HEK293 (cell line): ENCODE measurements at regions not wholly inside any gene's neighbourhood (a gene's known extent, or its start where the extent isn't known, plus 50 kb on each side); places are given as distances from the start of the nearest gene placed in this dataset.

ENCODE experiments used
- CTCF ChIA-PET: fragments of 350-600 bp; formaldehyde crosslinking; extraction: SDS; loops from one replicate; lab custom pipeline; 2021; ENCODE audit warnings: antibody characterized with exemption; lab: Yijun Ruan, JAX
- POLR2A ChIA-PET: fragments of 300-600 bp; formaldehyde crosslinking; extraction: SDS; loops from one replicate; lab custom pipeline; 2020; ENCODE audit warnings: antibody characterized with exemption, inconsistent platforms; lab: Yijun Ruan, JAX
- H3K27ac ChIP-seq: fragments of 200-500 bp; sonication (Bioruptor generic); 2 replicates; pipeline ENCODE4 v1.5.1; 2014; ENCODE audit warnings: low read depth, low read length, control low read depth, inconsistent platforms; ENCODE audit errors: extremely low read depth
- H3K36me3 ChIP-seq, 2 experiments: fragments of 200-500 bp in 1 of 2; sonication (Bioruptor generic) in 1 of 2; 1 replicate in 1 of 2; 2 replicates in 1 of 2; pipeline ENCODE4 v1.5.1; 2014 to 2017; ENCODE audit warnings: inconsistent platforms in 2 of 2, low read length in 2 of 2; ENCODE audit not compliant: control insufficient read depth in 2 of 2, insufficient read depth in 1 of 2
- H3K4me1 ChIP-seq: fragments of 200-500 bp; sonication (Bioruptor generic); 2 replicates; pipeline ENCODE4 v1.5.1; 2014; ENCODE audit warnings: mild to moderate bottlenecking, low read length, inconsistent platforms; ENCODE audit not compliant: control insufficient read depth, insufficient read depth
- H3K4me3 ChIP-seq: 2 replicates; pipeline ENCODE4 v1.5.1; 2011; ENCODE audit warnings: low read depth, mild to moderate bottlenecking, control low read depth, low read length, moderate library complexity
- H3K9me3 ChIP-seq: fragments of 200-500 bp; sonication (Bioruptor generic); 2 replicates; pipeline ENCODE4 v1.5.1; 2014; ENCODE audit warnings: low read depth, low read length, inconsistent platforms; ENCODE audit not compliant: control insufficient read depth, insufficient read depth
- IKZF3 ChIP-seq: fragments of 450-650 bp; IDR thresholded peaks from 2 replicates; pipeline ENCODE4 v1.5.0; 2018; ENCODE audit warnings: missing biosample characterization, mild to moderate bottlenecking, missing genetic modification characterization, moderate library complexity
- PBX3 ChIP-seq: sonication (generic); formaldehyde crosslinking; IDR thresholded peaks from 2 replicates; pipeline ENCODE4 v1.8.1; 2022; ENCODE audit warnings: mild to moderate bottlenecking, moderate library complexity, missing genetic modification reagents
- ZBTB1 ChIP-seq: fragments of 450-650 bp; formaldehyde crosslinking; IDR thresholded peaks from 2 replicates; pipeline ENCODE4 v1.5.1; 2016; ENCODE audit warnings: missing biosample characterization, missing genetic modification characterization
- ZBTB11 ChIP-seq: fragments of 450-650 bp; formaldehyde crosslinking; conservative IDR thresholded peaks from 2 replicates; pipeline ENCODE4 v1.5.1; 2016; ENCODE audit warnings: low read depth, missing biosample characterization, missing genetic modification characterization
- ZBTB20 ChIP-seq: fragments of 450-650 bp; formaldehyde crosslinking; IDR thresholded peaks from 2 replicates; pipeline ENCODE4 v1.5.1; 2016; ENCODE audit warnings: missing biosample characterization, missing genetic modification characterization
- ZBTB26 ChIP-seq: fragments of 450-650 bp; formaldehyde crosslinking; optimal IDR thresholded peaks from 2 replicates; pipeline ENCODE3; 2016; ENCODE audit warnings: missing biosample characterization, mild to moderate bottlenecking, missing genetic modification characterization
- ZBTB8A ChIP-seq: fragments of 450-650 bp; formaldehyde crosslinking; IDR thresholded peaks from 2 replicates; pipeline ENCODE4 v1.5.1; 2016; ENCODE audit warnings: missing biosample characterization, missing genetic modification characterization
- ZNF155 ChIP-seq: fragments of 450-650 bp; formaldehyde crosslinking; IDR thresholded peaks from 2 replicates; pipeline ENCODE4 v1.5.1; 2016; ENCODE audit warnings: missing biosample characterization, missing genetic modification characterization
- ZNF174 ChIP-seq: fragments of 450-650 bp; formaldehyde crosslinking; IDR thresholded peaks from 2 replicates; pipeline ENCODE4 v1.5.0; 2017; ENCODE audit warnings: missing biosample characterization, mild to moderate bottlenecking, missing genetic modification characterization
- ZNF214 ChIP-seq: fragments of 450-650 bp; formaldehyde crosslinking; IDR thresholded peaks from 2 replicates; pipeline ENCODE4 v1.5.1; 2017; ENCODE audit warnings: missing biosample characterization, mild to moderate bottlenecking, missing genetic modification characterization, borderline replicate concordance
- ZNF24 ChIP-seq: fragments of 450-650 bp; formaldehyde crosslinking; IDR thresholded peaks from 2 replicates; pipeline ENCODE4 v1.5.1; 2016; ENCODE audit warnings: missing biosample characterization, missing genetic modification characterization
- ZNF398 ChIP-seq: fragments of 450-650 bp; formaldehyde crosslinking; IDR thresholded peaks from 2 replicates; pipeline ENCODE4 v1.5.1; 2017; ENCODE audit warnings: missing biosample characterization, missing genetic modification characterization
- ZNF423 ChIP-seq: fragments of 450-650 bp; formaldehyde crosslinking; IDR thresholded peaks from 2 replicates; pipeline ENCODE4 v1.5.1; 2016; ENCODE audit warnings: missing biosample characterization, missing genetic modification characterization
- ZNF473 ChIP-seq: fragments of 450-650 bp; formaldehyde crosslinking; IDR thresholded peaks from 2 replicates; pipeline ENCODE4 v1.5.1; 2017; ENCODE audit warnings: missing biosample characterization, missing genetic modification characterization
- ZNF518A ChIP-seq: fragments of 450-650 bp; formaldehyde crosslinking; conservative IDR thresholded peaks from 2 replicates; pipeline ENCODE4 v1.5.1; 2016; ENCODE audit warnings: low read depth, missing biosample characterization, missing genetic modification characterization
- ZNF658 ChIP-seq: fragments of 450-650 bp; formaldehyde crosslinking; IDR thresholded peaks from 2 replicates; pipeline ENCODE4; 2016; ENCODE audit warnings: missing biosample characterization, missing genetic modification characterization
- ZNF670 ChIP-seq: fragments of 450-650 bp; formaldehyde crosslinking; IDR thresholded peaks from 2 replicates; pipeline ENCODE4 v1.5.1; 2016; ENCODE audit warnings: missing biosample characterization, missing genetic modification characterization, low read depth
- ZNF768 ChIP-seq: fragments of 450-650 bp; formaldehyde crosslinking; IDR thresholded peaks from 2 replicates; pipeline ENCODE4 v1.5.1; 2018; ENCODE audit warnings: missing biosample characterization, mild to moderate bottlenecking, missing genetic modification characterization
- ZNF777 ChIP-seq: fragments of 450-650 bp; formaldehyde crosslinking; IDR thresholded peaks from 2 replicates; pipeline ENCODE4 v1.5.1; 2017; ENCODE audit warnings: missing biosample characterization, missing genetic modification characterization, borderline replicate concordance

DNA sequence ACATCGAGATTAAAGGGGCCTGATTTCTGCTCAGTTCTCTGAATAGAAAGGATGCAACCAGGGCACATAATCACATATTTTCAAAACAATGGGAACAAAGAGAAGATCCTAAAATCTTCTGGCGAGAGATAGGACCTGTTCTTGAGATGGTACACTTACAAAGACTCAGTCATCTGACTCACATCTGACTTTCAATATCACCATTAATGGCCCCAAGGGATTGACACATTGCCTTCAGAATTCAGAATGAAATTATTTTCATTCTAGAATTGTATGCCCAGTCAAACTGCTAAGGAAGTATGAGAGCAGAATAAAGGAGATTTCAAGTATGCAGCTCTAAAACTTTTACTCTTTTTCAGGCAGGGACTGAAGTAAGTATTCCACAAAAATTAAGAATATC lies 240.7 kb upstream of the POU3F2 start:
- no peak overlapping the region for H3K4me3 ChIP-seq
- H3K27ac ChIP-seq, result no peak overlapping the region
- TF ChIP-seq ZNF24 (tag by site-specific recombination) (no peak), ZBTB26 (tag by site-specific recombination) (no peak), ZNF423 (tag by site-specific recombination) (no peak), ZNF768 (tag by site-specific recombination) (no peak), ZNF398 (tag by site-specific recombination) (no peak), ZNF518A (tag by site-specific recombination) (no peak), ZBTB20 (no peak), ZNF777 (tag by site-specific recombination) (no peak), ZNF155 (tag by site-specific recombination) (no peak), ZBTB11 (no peak), PBX3 (CRISPR knock-in tag) (no peak), ZBTB1 (tag by site-specific recombination) (no peak), IKZF3 (tag by site-specific recombination) (no peak), ZNF214 (tag by site-specific recombination) (no peak), ZNF473 (no peak), ZNF670 (tag by site-specific recombination) (no peak), ZNF174 (tag by site-specific recombination) (no peak), ZBTB8A (no peak), ZNF658 (tag by site-specific recombination) (no peak)
- ChIA-PET CTCF (interaction anchor here (1.1 kb wide), 1 partner anchor 16 kb away, joined by 3 read pairs; no protein-coding TSS in a partner anchor), POLR2A (no interaction called here)
- no peaks in the 10 kb centered on the region for H3K9me3 ChIP-seq
- H3K4me1 ChIP-seq, result no peaks in the 10 kb centered on the region
- H3K36me3 ChIP-seq, result no peaks in the 10 kb centered on the region
